ENCODE measurements at regions not wholly inside any gene's neighbourhood (a gene's known extent, or its start where the extent isn't known, plus 50 kb on each side); places are given as distances from the start of the nearest gene placed in this dataset.

- Histone ChIP-seq H3K27ac (no peak overlapping the region), H3K9me3 (ENCODE audit: severe bottlenecking) (no peaks in the 10 kb centered on the region), H3K4me3 (ENCODE audit: low read depth, low read length) (no peak overlapping the region), H3K27me3 (ENCODE audit: insufficient read depth, low read depth, severe bottlenecking) (no peaks in the 10 kb centered on the region), H3K36me3 (no peaks in the 10 kb centered on the region)
- no peak for TF ChIP-seq CTCF (IDR thresholded peaks at IDR 0.05; ENCODE audit: low read depth, low read length)
- DNase-seq: no peak
These were observed 148.7 kb upstream of the GDNF start for GRCh38 chr5:37988454-37989046.

- no peak overlapping the region for H3K27ac ChIP-seq
- DNase-seq: no peak
- no peaks in the 10 kb centered on the region for H3K9me3 ChIP-seq (ENCODE audit: severe bottlenecking)
- no peak for TF ChIP-seq CTCF (IDR thresholded peaks at IDR 0.05; ENCODE audit: low read depth, low read length)
- H3K4me3 ChIP-seq (ENCODE audit: low read depth, low read length): no peak overlapping the region
- no peaks in the 10 kb centered on the region for H3K36me3 ChIP-seq
- no peaks in the 10 kb centered on the region for H3K27me3 ChIP-seq (ENCODE audit: insufficient read depth, low read depth, severe bottlenecking)
These were observed 144.5 kb upstream of the GDNF start for GRCh38 chr5:37984300-37984699.

- TF ChIP-seq CTCF (IDR thresholded peaks at IDR 0.05; ENCODE audit: low read depth, low read length): no peak
- Histone ChIP-seq H3K36me3 (no peaks in the 10 kb centered on the region), H3K4me3 (ENCODE audit: low read depth, low read length) (no peak overlapping the region), H3K27ac (no peak overlapping the region), H3K27me3 (ENCODE audit: insufficient read depth, low read depth, severe bottlenecking) (no peaks in the 10 kb centered on the region), H3K9me3 (ENCODE audit: severe bottlenecking) (no peaks in the 10 kb centered on the region)
- DNase-seq: no peak
These were observed 143.6 kb upstream of the GDNF start for GRCh38 chr5:37983463-37983862.

GRCh38 chr5:37979559-37979958 lies 139.7 kb upstream of the GDNF start:
- no peak for DNase-seq
- TF ChIP-seq CTCF (IDR thresholded peaks at IDR 0.05; ENCODE audit: low read depth, low read length): no peak
- H3K27me3 ChIP-seq (ENCODE audit: insufficient read depth, low read depth, severe bottlenecking): no peaks in the 10 kb centered on the region
- no peaks in the 10 kb centered on the region for H3K9me3 ChIP-seq (ENCODE audit: severe bottlenecking)
- H3K36me3 ChIP-seq: no peaks in the 10 kb centered on the region
- no peak overlapping the region for H3K27ac ChIP-seq
- no peak overlapping the region for H3K4me3 ChIP-seq (ENCODE audit: low read depth, low read length)

GRCh38 chr5:37975531-37975930 lies 135.7 kb upstream of the GDNF start:
- H3K4me3 ChIP-seq (ENCODE audit: low read depth, low read length): no peak overlapping the region
- H3K9me3 ChIP-seq (ENCODE audit: severe bottlenecking): no peaks in the 10 kb centered on the region
- no peaks in the 10 kb centered on the region for H3K27me3 ChIP-seq (ENCODE audit: insufficient read depth, low read depth, severe bottlenecking)
- no peaks in the 10 kb centered on the region for H3K36me3 ChIP-seq
- DNase-seq: no peak
- no peak overlapping the region for H3K27ac ChIP-seq
- no peak for TF ChIP-seq CTCF (IDR thresholded peaks at IDR 0.05; ENCODE audit: low read depth, low read length)

GRCh38 chr5:37971483-37972024 lies 131.7 kb upstream of the GDNF start:
- no peak for DNase-seq
- Histone ChIP-seq H3K36me3 (no peaks in the 10 kb centered on the region), H3K9me3 (ENCODE audit: severe bottlenecking) (no peaks in the 10 kb centered on the region), H3K27me3 (ENCODE audit: insufficient read depth, low read depth, severe bottlenecking) (no peaks in the 10 kb centered on the region), H3K27ac (no peak overlapping the region), H3K4me3 (ENCODE audit: low read depth, low read length) (no peak overlapping the region)
- TF ChIP-seq CTCF (IDR thresholded peaks at IDR 0.05; ENCODE audit: low read depth, low read length): no peak

All from WERI-Rb-1 (cell line).